HG02870 (cell line): ENCODE measurements at regions not wholly inside any gene's neighbourhood (a gene's known extent, or its start where the extent isn't known, plus 50 kb on each side); places are given as distances from the start of the nearest gene placed in this dataset.
"Not testable (repeated sequence)": the region's sequence is repeated elsewhere in the genome, so short reads cannot be mapped to it uniquely, and the experiment has no call there.

ENCODE experiments used
- ATAC-seq: cut with Tn5 transposase; IDR thresholded peaks from one replicate; pipeline ENCODE4 v1.9.1; 2021; ENCODE audit warnings: mild to moderate bottlenecking, moderate library complexity; ENCODE audit not compliant: unreplicated experiment

DNA sequence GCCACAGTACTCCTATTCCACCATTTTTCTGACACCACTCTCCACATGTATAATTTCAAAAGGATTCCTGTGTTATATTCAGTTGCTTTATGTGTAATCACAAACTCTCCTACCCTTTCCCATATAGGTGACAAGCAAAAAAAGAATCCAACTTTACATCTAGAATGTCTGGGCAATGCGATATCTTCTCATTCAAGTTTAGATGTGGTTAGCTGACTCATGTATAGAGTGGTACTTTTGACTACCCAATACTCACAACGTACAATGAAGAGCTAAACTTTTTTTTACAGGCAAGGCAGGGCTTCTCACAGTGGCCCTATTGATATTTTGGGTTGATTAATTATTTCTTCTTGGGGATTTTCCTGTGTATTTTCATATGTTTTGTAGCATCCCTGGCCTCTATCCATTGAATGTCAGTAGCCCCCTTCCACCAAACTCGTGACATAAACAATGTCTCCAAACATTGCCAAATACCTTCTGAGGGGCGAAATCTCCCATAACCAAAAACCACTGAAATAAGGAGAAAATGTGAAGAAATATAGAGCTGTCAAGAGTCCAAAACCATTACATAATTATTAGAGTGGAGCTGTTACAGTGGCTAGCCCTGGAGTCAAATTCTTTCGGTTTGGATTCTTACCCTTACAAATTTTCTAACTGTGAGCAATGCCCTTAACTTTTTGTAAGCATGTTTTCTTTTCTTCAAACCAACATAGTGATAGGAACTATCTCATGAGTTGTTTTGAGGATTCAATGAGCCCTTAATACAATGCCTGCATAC lies 342.6 kb downstream of the NSUN3 start:
- no peak for ATAC-seq

DNA sequence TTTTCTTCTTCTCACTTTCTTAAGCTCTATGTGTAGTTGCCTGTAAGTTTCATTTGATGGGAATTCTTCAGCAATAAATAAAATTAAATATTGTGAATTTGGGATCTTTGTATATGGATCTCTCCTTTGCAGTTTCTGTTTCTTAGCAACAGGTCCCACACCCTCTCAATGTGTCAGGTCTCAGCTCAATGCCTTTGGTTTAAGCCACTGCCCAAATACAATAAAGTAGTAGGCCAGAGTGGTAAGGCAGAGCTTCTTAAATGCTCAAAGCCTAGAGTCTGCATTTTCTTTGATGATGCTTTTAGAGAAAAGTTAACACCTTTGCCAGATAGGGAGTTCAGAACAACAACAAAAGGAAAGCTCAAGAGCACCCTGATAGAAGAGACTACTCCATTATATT lies 343.7 kb downstream of the NSUN3 start:
- ATAC-seq = no peak

DNA sequence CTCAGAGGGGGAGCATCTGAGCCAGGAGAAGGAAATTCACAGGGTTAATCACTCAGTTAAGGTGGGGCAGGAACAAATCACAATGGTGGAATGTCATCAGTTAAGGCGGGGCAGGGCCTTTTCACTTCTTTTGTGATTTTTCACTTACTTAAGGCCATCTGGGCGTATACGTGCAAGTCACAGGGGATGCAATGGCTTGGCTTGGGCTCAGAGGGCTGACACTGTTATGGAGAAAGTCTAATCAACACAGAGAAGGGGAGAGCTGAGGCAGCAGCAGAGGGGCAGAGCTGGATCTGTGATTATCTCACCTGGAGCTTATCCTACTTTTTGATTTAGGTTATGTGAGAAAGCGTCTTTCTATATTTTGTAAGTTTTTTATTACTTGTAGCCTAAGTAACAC lies 350.1 kb downstream of the NSUN3 start:
- not testable (repeated sequence) for ATAC-seq

DNA sequence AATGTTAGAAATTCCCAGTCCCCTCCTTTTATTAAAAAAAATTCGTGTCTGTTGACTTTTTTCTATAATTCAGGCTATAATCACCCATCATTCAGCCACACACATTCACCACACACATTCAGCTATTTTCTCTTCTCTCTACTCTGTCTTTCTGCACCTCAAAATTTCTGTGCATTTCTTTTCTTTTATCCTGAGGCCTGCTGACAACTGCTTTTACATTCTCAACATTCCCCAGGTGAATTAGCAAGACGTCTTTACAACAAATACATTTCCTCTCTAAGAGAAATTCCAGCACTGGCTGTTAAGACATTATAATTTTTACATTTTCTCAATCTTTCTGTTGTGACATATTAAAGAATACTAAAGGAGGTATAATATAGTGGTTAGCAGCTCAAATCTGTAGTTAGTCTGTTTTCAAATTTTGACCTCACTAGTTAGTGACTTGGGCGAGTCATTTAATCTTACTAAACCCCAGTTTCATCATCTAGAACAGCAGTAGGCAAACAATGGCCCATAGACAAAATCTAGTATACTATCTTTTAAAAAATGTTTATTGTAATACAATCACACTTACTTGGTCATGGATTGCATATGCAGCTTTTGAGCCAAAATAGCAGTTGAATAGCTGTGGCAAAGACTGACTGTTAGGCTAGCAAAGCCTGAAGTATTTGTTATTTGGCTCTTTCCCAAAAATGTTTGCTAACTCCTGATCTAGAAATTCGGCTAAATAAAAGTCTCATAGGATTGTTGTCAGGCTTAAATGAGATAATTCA lies 350.7 kb downstream of the NSUN3 start:
- ATAC-seq = no peak

DNA sequence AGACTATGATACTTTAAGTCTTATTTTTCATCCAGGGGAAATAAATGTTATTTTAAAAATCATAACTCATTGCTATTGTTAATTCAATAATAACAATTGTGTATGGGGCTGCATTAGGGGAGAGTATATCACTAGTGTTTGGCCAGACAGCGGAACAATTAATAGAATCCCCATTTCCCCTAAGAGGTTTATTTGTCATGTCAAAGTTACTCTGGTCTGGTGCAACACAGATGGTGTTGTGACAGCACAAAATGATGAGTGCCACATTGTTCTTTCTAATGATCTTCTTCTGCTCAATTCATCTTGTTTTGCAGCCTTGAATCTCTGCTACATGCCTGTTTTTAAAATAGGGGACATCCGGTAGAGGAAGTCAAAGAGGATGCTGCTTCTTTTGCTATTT lies 351.6 kb downstream of the NSUN3 start:
- no peak for ATAC-seq

DNA sequence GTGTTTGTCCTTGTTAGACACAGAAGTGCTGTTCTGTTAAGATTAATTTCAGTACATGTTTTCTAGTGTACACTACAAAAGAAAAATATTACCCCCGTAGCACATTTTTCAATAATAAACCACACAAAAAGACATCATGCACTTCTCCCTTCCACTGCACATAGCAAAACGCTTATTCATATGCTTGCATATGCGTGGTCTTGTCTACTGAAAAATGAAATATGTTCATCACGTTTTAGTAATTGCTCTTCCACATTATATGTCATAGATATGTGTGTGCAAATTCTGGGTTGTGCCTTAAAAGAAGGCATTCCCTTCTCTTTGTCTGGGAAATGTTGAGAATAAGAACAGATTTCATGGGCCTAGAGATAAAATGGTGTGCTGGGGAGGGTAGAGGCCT lies 353.9 kb downstream of the NSUN3 start:
- no peak for ATAC-seq

DNA sequence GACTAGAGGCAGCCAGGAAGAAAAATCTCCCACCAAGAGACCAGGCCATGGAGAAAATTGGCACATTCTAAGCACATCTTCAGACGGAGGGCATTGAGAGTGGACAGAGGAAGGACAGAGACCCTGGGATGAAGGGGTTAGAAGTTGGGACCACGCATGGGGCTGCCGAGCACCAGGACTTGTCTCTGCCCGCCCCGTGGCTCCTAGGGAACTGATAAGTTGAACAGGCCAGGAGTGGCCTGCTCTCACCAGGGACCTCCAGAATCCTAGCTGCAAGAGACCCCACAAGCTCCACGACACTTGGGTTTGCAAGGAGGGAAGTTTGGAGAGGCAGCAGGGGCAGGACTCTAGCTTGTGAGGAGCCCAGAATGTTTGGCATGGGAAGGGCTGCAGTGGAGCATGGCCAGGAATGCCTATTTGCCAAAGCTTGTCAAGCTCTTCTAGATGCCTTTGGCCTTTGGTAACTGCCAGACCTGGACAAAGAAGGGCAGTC lies 355.1 kb downstream of the NSUN3 start:
- ATAC-seq = no peak

DNA sequence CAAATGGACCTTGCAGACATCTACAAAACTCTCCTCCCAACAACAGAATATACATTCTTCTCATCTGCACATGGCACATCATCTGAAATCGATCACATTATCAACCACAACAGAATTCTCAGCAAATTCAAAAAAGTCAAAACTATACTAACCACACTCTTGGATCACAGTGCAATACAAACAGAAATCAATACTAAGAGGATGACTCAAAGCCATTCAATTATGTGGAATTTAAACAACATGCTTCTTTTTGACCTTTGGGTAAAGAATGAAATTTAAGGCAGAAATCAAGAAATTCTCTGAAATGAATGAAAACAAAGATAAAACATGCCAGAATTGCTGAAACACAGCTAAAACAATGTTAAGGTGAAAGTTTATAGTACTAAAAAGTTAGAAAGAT lies 358.1 kb downstream of the NSUN3 start:
- ATAC-seq = no peak

DNA sequence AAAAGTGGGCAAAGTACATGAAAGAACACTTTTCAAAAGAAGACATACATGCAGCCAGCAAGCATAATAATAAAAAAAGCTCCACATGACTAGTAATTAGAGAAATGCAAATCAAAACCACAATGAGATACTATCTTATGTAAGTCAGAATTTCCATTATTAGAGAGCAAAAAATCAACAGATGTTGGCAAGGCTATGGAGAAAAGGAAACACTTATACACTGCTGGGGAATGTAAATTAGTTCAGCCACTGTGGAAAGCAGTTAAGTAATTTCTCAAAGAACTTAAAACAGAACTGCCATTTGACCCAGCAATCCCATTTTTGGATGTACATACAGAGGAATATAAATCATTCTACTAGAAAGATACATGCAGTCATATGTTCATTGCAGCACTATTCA lies 360.7 kb downstream of the NSUN3 start:
- ATAC-seq = no peak

DNA sequence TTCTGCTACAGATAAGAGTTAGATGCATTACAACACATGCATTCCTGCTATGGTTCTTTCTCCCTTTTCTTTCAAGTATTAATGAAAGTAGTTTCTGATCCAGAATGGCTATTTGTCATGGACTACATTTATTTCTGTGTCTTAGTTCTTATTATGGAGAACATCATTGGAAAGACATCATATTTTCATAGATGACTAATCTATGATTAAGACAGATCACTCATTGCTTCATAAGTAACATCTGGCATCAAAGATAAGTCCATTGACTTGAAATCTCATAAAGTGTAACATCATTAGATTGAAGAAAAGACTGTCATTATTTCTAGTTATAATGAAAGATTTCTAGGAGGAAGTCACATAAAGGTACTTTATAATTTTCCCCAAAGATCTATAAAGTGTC lies 366.7 kb downstream of the NSUN3 start:
- ATAC-seq = no peak

DNA sequence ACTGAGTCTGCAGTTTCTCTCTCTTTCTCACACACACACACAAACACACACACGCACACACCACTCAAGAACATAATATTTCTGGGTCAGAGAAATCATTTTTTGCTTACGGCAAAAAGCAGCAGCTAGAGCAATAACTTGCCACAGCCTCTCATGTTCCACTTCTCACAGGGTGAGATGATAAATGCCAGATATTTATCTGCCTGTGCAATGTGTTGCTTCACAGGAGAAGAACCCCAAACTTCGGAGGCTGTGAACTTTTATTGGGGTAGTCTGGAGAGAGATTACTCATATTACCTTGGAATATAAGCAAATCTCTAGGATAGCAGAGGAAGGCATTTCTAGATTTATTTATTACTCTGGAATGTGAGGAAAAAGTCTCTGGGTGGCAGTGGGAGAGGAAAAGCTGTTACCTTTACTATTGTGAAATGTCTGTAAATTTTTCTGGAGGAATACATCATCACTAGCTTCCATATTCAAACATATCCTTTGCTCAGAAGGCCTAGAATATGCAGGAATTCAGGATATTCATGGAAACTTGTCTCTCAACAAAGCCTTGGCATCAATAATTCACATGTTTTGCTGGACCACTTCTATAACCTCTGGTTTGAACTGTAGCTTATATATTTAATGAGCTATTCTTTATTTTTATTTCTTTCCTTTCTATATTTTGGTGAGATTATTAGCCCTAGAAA lies 369.2 kb downstream of the NSUN3 start:
- no peak for ATAC-seq

DNA sequence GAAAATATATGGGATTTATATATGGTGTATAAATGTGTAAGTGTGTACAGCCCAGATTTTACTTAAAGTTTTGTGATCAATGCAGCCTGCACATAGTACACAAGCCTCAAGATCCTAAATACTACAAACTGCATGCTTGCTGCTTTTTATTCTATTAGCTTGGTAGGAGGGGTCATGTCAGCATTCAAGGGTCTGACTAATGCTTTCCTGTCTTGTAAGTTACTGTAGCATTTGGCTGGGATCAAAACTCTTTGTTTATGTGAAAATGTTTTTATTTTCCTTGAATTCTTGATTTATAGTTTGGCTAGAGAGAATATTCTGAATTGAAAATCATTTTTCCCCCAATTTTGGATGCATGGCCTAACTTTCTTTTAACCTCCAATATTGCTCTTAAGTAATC lies 370.9 kb downstream of the NSUN3 start:
- no peak for ATAC-seq

DNA sequence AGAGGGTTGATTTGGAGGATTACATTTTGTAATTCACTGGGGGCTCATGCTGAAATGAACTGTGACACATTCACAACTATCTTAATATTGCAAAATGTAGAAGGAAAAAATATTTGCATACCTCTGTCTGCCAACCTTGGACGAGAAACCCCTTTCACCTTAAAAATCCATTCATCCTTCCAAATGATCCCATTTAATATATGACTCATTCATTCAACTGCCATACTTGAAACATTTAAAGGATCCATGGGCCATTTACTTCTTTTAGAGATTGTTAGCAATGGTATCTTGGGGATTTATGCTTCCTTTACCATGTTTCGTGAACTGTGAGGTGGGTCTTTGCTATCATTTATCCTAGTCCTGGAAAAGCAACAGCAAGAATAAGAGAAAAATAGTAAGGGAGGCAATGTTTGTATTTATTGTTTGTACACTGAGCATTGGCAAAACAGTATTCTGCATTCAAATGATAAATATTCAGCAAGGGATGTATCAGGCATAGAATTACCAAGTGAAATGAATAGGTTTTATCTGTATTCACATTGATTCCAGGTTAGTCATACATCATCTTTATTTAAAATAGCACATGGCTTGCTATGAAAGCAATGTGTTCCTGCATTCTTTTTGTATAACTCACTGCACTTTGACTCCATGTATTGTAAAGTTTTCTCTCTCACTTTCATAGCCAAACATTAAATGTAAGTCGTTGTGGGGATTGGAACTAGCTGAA lies 378.1 kb downstream of the NSUN3 start:
- ATAC-seq = no peak

DNA sequence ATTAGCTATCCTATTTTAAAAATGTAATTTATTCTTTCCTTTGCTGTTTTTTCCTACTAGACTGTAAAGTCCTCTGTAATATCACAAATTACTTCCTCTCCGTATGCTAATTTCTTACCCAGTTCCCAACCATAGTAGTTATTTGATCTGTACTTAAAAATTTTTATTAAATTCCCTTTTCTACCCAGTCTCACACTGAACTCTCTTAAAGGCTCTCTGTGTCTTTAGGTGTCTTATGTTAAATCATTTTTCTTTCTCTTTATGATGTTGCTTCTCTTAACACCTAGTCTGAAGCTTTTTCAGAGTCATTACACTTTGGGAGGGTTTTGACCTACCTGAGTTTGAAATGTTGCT lies 378.6 kb downstream of the NSUN3 start:
- no peak for ATAC-seq

DNA sequence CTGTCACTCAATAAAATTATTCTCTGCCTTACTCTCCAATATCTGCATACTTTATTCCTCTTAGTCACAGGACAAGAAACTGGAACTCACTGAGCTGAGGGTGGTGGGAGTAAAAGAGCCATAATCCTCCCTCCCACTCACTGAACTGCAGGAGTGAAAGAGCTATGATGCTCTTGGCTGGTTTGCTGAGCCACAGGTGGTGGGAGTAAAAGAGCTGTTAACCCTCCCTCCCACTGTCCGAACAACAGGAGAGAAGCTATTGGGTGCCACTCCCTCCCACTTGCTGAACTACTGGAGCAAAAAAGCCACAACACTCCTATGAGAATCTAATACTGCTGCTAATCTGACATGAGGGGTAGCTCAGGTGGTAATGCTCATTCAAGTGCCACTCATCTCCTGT lies 391.0 kb downstream of the NSUN3 start:
- no peak for ATAC-seq

DNA sequence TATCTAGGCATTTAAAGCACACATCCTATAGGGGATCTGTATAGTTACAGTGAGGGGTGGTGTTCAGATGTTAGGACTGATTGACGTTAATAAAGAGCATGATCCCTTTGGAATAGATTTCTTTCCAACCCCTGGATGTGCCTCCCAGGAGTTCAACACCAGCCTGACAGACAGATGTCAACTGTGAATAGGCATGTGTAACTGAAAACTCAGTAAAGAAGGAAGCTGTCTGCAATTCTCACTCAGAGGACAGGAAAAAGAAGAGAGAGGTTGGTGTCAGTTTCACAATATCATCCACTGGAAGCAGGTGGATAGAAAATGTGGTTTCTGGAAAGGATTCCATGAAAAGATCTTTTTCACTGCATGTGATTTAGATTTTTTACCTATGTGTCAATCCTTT lies 396.3 kb downstream of the NSUN3 start:
- ATAC-seq = no peak

DNA sequence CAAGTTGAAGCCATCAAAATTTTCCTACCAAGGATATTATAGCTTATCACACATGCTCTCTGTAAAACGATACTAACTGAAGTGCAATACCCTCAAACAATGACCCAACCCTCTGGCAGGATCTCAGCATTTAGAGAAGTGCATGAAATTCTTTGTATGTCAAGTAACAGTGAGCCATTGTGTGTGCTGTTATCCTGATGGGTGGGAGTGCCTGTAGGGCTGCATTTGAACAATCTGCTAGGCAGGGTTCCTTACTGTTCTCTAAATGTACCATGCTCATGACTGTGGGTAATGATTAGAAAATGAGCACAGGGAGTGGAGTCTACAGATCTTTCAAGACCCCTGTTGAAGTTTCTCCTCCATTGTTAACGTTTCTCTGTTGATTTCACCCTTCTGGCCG lies 398.1 kb downstream of the NSUN3 start:
- no peak for ATAC-seq

DNA sequence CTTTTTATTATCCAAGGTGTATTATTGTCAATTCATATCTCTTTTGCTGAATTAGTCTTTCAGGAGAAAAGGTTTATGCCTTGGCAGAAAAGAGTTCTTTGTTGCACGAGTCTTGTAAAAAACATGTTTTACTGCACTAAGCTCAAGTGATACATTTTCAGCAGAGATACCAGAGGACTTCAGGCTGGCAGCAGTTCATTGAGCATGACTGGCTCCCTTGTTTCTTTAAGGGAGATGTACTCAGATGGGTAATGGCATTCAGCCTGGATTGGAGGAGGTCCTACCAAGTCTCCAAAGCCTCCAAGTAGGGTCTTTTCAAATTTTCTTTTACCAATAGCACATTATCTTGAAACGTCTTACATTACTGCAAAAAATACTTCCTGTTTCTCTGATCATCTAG lies 400.1 kb downstream of the NSUN3 start:
- no peak for ATAC-seq

DNA sequence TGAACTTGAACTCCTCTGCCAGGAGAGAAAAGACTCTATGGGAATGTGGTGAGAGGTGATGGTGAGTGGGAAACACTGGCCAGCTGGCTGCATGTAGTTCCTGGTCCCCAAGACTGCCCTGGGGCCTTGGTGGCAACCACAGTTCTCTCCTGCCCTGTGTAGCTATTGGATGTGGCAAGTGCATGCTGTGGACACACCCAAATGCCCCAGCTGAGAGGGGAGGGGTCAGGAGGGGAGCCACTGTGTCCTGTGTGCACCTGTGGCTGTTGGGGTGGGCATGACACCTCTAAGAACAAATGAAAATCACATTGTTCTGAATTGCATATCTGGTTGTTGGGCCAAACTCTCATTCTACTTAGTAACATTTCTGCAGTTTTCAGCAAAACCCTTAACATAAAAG lies 409.6 kb downstream of the NSUN3 start:
- ATAC-seq = no peak

DNA sequence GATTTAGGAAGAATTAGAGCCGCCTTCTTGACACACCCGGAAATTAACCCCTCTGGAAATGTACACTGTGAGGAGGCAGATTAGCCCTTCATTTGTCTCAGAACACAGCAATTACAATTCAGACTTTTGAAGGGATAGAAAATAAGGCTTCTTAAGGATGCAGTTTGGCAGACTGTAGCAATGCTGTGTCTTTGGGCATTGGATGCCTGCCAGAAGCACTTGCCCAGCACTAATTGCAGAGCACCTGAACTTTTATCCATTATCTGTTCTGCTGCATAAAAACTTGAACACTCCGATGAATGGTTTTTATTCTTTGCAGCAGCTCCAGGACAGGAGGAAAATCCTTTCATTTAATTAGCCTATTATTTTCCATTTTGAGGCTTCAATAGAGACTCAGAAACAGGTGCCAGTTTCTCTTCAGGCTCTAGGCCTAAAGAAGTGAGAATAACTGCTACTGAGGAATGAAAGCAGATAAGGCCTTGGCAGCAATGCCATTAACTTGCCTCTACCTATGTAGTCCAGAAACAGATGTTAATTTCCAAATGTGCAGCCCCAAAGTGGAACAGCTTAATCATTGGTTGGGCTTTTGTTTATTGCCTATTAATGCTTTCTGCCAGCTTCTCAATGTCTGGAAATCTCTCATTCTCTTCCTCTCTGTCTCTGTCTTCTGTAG lies 418.5 kb downstream of the NSUN3 start:
- no peak for ATAC-seq

DNA sequence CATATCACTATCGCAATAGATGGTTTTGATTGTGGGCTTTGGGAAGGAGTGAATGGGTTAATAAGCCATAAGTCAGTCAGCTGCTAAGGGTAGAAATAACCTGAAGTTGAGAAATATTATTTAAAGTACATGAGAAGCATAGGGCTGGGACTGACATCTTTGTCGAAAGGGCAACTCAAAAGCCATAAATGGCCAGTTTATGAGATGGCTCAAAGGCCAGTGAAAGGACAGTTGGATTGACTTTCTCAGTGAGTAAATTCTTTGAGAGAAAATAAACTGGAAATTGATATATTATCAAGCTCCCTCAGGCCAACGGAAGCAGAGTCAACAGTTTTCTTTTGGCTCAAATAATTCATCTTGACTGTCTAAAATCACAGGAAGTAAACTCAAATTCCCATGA lies 419.8 kb downstream of the NSUN3 start:
- no peak for ATAC-seq
